ENCODE measurements at regions not wholly inside any gene's neighbourhood (a gene's known extent, or its start where the extent isn't known, plus 50 kb on each side); places are given as distances from the start of the nearest gene placed in this dataset.

DNA sequence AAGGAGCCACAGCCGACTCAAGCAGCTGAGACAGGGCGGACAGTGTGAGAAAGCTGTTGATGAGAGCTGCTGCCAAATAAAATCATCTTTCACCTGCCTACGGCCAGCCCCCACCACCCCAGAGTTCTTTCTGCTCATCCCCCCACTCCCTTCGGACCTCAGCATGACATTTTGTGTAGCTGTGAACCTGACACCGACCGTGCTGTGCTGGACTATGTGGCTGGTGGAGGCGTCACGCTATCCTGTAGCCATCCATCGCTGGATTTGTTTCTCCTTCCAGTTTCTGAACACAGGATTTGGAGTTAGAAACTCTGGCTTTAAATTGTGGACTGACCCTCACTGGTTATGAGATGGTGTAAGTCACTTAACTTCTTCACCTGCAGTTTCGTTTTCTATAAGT lies 317.3 kb downstream of the DCDC2C start:
- H3K4me3 ChIP-seq (ENCODE audit: low read length): no peak overlapping the region
- H3K4me1 ChIP-seq (ENCODE audit: low read length): no peaks in the 10 kb centered on the region
- no peak overlapping the region for H2AFZ ChIP-seq (ENCODE audit: low read depth, low read length)
- no peak overlapping the region for H3K27ac ChIP-seq (ENCODE audit: low read length)
- H3K79me2 ChIP-seq (ENCODE audit: low read length): no peaks in the 10 kb centered on the region
- TF ChIP-seq, protein P1, sequence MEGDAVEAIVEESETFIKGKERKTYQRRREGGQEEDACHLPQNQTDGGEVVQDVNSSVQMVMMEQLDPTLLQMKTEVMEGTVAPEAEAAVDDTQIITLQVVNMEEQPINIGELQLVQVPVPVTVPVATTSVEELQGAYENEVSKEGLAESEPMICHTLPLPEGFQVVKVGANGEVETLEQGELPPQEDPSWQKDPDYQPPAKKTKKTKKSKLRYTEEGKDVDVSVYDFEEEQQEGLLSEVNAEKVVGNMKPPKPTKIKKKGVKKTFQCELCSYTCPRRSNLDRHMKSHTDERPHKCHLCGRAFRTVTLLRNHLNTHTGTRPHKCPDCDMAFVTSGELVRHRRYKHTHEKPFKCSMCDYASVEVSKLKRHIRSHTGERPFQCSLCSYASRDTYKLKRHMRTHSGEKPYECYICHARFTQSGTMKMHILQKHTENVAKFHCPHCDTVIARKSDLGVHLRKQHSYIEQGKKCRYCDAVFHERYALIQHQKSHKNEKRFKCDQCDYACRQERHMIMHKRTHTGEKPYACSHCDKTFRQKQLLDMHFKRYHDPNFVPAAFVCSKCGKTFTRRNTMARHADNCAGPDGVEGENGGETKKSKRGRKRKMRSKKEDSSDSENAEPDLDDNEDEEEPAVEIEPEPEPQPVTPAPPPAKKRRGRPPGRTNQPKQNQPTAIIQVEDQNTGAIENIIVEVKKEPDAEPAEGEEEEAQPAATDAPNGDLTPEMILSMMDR (IDR thresholded peaks at IDR 0.05; ENCODE audit: low read depth, low read length): no peak
- TF ChIP-seq EZH2phosphoT487 (IDR thresholded peaks at IDR 0.05; ENCODE audit: low read depth): no peak
- H3K9me3 ChIP-seq (ENCODE audit: insufficient read depth, low read length): no peaks in the 10 kb centered on the region
- H3K9ac ChIP-seq (ENCODE audit: low read length): no peak overlapping the region
- H3K36me3 ChIP-seq (replicated peaks; ENCODE audit: low read depth, low read length): no peaks in the 10 kb centered on the region
- H3K27me3 ChIP-seq (ENCODE audit: low read depth, low read length): no peaks in the 10 kb centered on the region
- H4K20me1 ChIP-seq (ENCODE audit: insufficient read depth, low read length): no peaks in the 10 kb centered on the region
- H3K4me2 ChIP-seq (ENCODE audit: low read length): no peak overlapping the region

DNA sequence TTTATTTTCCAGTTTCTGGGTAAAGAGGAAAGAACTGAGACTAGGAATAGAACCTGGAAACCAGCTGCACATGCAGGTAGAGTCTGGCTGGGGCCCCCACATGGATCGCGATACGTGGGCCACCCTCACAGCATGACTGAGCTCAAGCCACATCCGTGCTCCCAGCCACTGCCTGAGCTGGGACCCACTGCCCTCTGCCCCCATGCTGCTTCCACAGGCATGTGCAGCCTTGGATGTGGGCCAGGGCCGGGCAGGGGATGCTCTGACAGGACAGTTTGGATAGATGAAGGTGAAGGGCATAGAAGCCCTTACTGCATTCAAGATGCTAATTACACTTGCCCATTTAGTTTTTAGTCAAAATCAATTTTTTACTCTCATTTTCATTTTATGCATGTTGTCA lies 321.2 kb downstream of the DCDC2C start:
- H3K9me3 ChIP-seq (ENCODE audit: insufficient read depth, low read length): no peaks in the 10 kb centered on the region
- H2AFZ ChIP-seq (ENCODE audit: low read depth, low read length): no peak overlapping the region
- TF ChIP-seq, protein P1 (IDR thresholded peaks at IDR 0.05; ENCODE audit: low read depth, low read length): no peak
- no peak for TF ChIP-seq EZH2phosphoT487 (IDR thresholded peaks at IDR 0.05; ENCODE audit: low read depth)

DNA sequence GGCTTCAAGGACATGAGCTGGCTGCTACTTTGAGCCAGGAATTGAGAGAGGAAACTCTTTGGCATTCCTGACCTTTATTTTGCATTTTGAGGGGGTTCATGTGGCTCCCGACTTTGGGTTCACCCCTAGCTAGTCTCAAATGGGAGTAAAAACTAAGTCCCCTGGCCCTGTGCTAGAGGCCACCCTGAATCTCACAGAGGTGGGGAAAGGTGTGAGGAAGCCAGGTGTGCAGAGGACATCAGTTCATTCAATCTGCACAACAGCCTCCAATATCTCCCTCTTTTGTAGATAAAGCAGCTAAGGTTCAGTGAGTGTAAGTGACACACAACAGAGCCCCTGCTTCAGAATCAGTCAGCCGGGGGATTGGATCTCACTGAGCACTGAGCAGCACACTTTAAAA lies 325.7 kb downstream of the DCDC2C start:
- Histone ChIP-seq H3K4me1 (ENCODE audit: low read length) (no peaks in the 10 kb centered on the region), H3K79me2 (ENCODE audit: low read length) (no peaks in the 10 kb centered on the region), H3K9me3 (ENCODE audit: insufficient read depth, low read length) (no peaks in the 10 kb centered on the region), H2AFZ (ENCODE audit: low read depth, low read length) (no peak overlapping the region), H3K27me3 (ENCODE audit: low read depth, low read length) (no peaks in the 10 kb centered on the region), H3K4me3 (ENCODE audit: low read length) (no peak overlapping the region), H3K4me2 (ENCODE audit: low read length) (no peak overlapping the region), H3K36me3 (replicated peaks; ENCODE audit: low read depth, low read length) (no peaks in the 10 kb centered on the region), H4K20me1 (ENCODE audit: insufficient read depth, low read length) (no peaks in the 10 kb centered on the region), H3K27ac (ENCODE audit: low read length) (no peak overlapping the region), H3K9ac (ENCODE audit: low read length) (no peak overlapping the region)
- TF ChIP-seq, protein P1 (IDR thresholded peaks at IDR 0.05; ENCODE audit: low read depth, low read length): no peak
- TF ChIP-seq EZH2phosphoT487 (IDR thresholded peaks at IDR 0.05; ENCODE audit: low read depth): no peak

More for the DNA sequence above, 321.2 kb downstream of the DCDC2C start:
- no peak overlapping the region for H3K9ac ChIP-seq (ENCODE audit: low read length)
- H3K27me3 ChIP-seq (ENCODE audit: low read depth, low read length): no peaks in the 10 kb centered on the region
- no peak overlapping the region for H3K4me3 ChIP-seq (ENCODE audit: low read length)
- H3K36me3 ChIP-seq (replicated peaks; ENCODE audit: low read depth, low read length): no peaks in the 10 kb centered on the region
- no peaks in the 10 kb centered on the region for H3K79me2 ChIP-seq (ENCODE audit: low read length)
- no peak overlapping the region for H3K4me2 ChIP-seq (ENCODE audit: low read length)
- H3K4me1 ChIP-seq (ENCODE audit: low read length): no peaks in the 10 kb centered on the region
- H4K20me1 ChIP-seq (ENCODE audit: insufficient read depth, low read length): no peaks in the 10 kb centered on the region
- H3K27ac ChIP-seq (ENCODE audit: low read length): no peak overlapping the region

DNA sequence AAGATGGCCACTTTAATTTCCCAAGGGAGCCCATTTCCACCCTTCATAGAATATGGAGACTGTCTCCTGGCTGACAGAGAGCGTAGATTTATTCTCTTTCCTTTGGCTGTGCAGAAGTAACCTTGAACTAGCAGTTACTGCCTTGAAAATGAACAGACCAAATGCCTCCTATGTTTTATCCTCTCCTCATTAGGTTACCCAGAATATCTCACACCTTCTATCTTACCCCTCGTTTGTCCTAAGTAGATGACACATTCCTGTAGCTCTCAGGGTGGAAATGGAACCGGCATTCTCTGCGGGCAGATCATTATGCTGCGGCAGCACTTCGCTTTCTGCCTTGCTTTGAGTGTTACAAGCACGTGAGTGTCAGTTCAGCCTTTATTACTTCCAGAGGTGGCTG lies 336.5 kb downstream of the DCDC2C start:
- H3K4me3 ChIP-seq (ENCODE audit: low read length): no peak overlapping the region
- no peak overlapping the region for H3K9ac ChIP-seq (ENCODE audit: low read length)
- no peaks in the 10 kb centered on the region for H3K4me1 ChIP-seq (ENCODE audit: low read length)
- TF ChIP-seq, protein P1 (IDR thresholded peaks at IDR 0.05; ENCODE audit: low read depth, low read length): no peak
- TF ChIP-seq EZH2phosphoT487 (IDR thresholded peaks at IDR 0.05; ENCODE audit: low read depth): no peak
- no peaks in the 10 kb centered on the region for H3K27me3 ChIP-seq (ENCODE audit: low read depth, low read length)
- H2AFZ ChIP-seq (ENCODE audit: low read depth, low read length): no peak overlapping the region
- no peaks in the 10 kb centered on the region for H3K9me3 ChIP-seq (ENCODE audit: insufficient read depth, low read length)
- no peaks in the 10 kb centered on the region for H3K36me3 ChIP-seq (replicated peaks; ENCODE audit: low read depth, low read length)
- H3K4me2 ChIP-seq (ENCODE audit: low read length): no peak overlapping the region
- H3K79me2 ChIP-seq (ENCODE audit: low read length): no peaks in the 10 kb centered on the region
- H4K20me1 ChIP-seq (ENCODE audit: insufficient read depth, low read length): no peaks in the 10 kb centered on the region
- H3K27ac ChIP-seq (ENCODE audit: low read length): no peak overlapping the region

Data from OCI-LY3 (cell line).